Hepatocyte (in vitro differentiated cells): ENCODE measurements at regions not wholly inside any gene's neighbourhood (a gene's known extent, or its start where the extent isn't known, plus 50 kb on each side); places are given as distances from the start of the nearest gene placed in this dataset.

Source experiments
- EZH2 ChIP-seq: fragments of 200-600 bp; sonication (generic); IDR thresholded peaks from 2 replicates; pipeline ENCODE4 v1.6.1; 2016; ENCODE audit warnings: antibody characterized with exemption, mild to moderate bottlenecking, borderline replicate concordance
- EZH2phosphoT487 ChIP-seq: fragments of 200-600 bp; sonication (generic); IDR thresholded peaks from one replicate; pipeline ENCODE4 v1.6.1; 2018; ENCODE audit warnings: antibody characterized with exemption, mild to moderate bottlenecking, low read depth, moderate library complexity; ENCODE audit not compliant: unreplicated experiment, severe bottlenecking
- TF ChIP-seq, protein P1 (sequence below): fragments of 200-600 bp; sonication (generic); IDR thresholded peaks from 2 replicates; pipeline ENCODE4 v1.5.1; 2016; ENCODE audit warnings: antibody characterized with exemption, mild to moderate bottlenecking; ENCODE audit not compliant: poor library complexity

DNA sequence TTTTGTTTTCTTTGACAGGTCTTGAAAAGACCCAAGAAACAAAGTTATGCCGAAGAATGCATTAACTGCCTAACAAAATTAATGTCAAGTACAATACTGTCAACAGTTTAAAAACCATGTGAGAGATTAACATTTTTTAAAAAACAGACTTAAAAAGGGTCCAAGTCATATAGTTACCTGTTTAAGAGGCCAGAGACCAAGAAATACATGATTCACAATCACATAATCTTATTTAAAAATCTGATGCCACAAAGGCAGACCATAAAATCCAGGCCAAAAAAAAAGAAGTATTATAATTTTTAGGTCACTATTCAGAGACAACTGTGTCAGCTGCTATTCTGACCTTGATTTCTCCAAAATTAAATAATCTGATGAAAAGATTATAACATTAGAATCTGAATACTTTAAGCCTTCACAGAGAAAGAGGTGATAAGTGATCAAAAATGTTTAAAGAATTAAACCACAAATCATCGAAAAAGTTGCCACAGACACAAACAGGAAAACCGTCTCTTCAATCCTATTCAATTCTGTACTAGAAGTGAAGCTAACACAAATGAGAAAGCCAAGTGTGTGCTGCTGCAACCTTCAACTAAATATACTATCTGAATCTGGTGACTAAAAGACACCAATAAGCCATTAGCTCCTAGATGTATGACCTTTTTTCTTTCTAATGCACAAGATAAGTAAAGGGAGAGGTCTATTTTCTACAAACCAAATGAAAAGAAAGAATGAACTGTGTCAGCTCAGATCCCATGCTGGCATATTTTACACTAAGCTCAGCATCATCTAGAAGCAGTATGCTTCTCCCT is 286.0 kb downstream of the ZEB2 start:
- TF ChIP-seq, protein P1, sequence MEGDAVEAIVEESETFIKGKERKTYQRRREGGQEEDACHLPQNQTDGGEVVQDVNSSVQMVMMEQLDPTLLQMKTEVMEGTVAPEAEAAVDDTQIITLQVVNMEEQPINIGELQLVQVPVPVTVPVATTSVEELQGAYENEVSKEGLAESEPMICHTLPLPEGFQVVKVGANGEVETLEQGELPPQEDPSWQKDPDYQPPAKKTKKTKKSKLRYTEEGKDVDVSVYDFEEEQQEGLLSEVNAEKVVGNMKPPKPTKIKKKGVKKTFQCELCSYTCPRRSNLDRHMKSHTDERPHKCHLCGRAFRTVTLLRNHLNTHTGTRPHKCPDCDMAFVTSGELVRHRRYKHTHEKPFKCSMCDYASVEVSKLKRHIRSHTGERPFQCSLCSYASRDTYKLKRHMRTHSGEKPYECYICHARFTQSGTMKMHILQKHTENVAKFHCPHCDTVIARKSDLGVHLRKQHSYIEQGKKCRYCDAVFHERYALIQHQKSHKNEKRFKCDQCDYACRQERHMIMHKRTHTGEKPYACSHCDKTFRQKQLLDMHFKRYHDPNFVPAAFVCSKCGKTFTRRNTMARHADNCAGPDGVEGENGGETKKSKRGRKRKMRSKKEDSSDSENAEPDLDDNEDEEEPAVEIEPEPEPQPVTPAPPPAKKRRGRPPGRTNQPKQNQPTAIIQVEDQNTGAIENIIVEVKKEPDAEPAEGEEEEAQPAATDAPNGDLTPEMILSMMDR, result no peak
- no peak for TF ChIP-seq EZH2
- no peak for TF ChIP-seq EZH2phosphoT487
